K562 (cell line): ENCODE measurements at regions not wholly inside any gene's neighbourhood (a gene's known extent, or its start where the extent isn't known, plus 50 kb on each side); places are given as distances from the start of the nearest gene placed in this dataset.

Experiments
- ATAC-seq: fragments of 200-7000 bp; cut with Tn5 transposase; 3 replicates; pipeline ENCODE4 v1.9.1; 2020; ENCODE audit warnings: moderate library complexity
- BruUV-seq: library from RNA; stranded (reverse); fragments of 400-500 nt; replicated peaks from 2 replicates; lab custom pipeline; 2021; lab: Mats Ljungman, UMichigan
- CTCF ChIA-PET: fragments of 300-600 bp; formaldehyde crosslinking; extraction: SDS; loops from one replicate; lab custom pipeline; 2021; ENCODE audit warnings: low intra/inter-chr PET ratio; lab: Yijun Ruan, JAX
- POLR2A ChIA-PET: fragments of 300-600, 350-650 bp; sonication (Branson Sonifier 250); formaldehyde crosslinking; extraction: SDS; loops from one replicate; lab custom pipeline; 2021; ENCODE audit warnings: antibody characterized with exemption, inconsistent platforms; lab: Yijun Ruan, JAX
- DNase-seq, 4 experiments: peaks; one replicate each; pipeline versions ENCODE4 v3.0.0 to v3.0.0-alpha.2; 2011 to 2018; ENCODE audit warnings: low spot score in 3 of 4, mixed read lengths in 3 of 4; ENCODE audit errors: extremely low read depth in 1 of 4
- FAIRE-seq: peaks from 2 replicates; lab custom pipeline; 2011; peaks lifted over from hg19 to GRCh38; lab: Jason Lieb, UNC
- H2AFZ ChIP-seq: 2 replicates; pipeline ENCODE4 v1.6.0; 2011; ENCODE audit warnings: low read depth, low read length, control low read depth, inconsistent platforms
- H3K27ac ChIP-seq: fragments of 200-600 bp; 3 replicates; pipeline ENCODE4 v1.8.0; 2011; ENCODE audit warnings: low read depth, mild to moderate bottlenecking, control low read depth, inconsistent platforms, low read length, moderate library complexity, mixed read lengths; ENCODE audit errors: extremely low read depth
- H3K27me3 ChIP-seq, 2 experiments: fragments of 300-600 bp in 1 of 2; 2 replicates in 1 of 2; 3 replicates in 1 of 2; pipeline versions ENCODE4 v1.6.0 to v1.8.0; 2011; ENCODE audit warnings: inconsistent platforms in 2 of 2, low read length in 2 of 2, mild to moderate bottlenecking in 1 of 2, mixed read lengths in 1 of 2, moderate library complexity in 1 of 2; ENCODE audit not compliant: control insufficient read depth in 2 of 2, insufficient read depth in 2 of 2
- H3K36me3 ChIP-seq: fragments of 300-600 bp; 3 replicates; pipeline ENCODE4 v1.8.0; 2011; ENCODE audit warnings: mild to moderate bottlenecking, low read length, inconsistent platforms; ENCODE audit not compliant: control insufficient read depth, insufficient read depth
- H3K4me1 ChIP-seq, 2 experiments: fragments of 200-600 bp in 1 of 2; replicated peaks in 1 of 2; 2 replicates in 1 of 2; 3 replicates in 1 of 2; pipeline versions ENCODE4 v1.5.1 to v1.8.0; 2011; ENCODE audit warnings: inconsistent platforms in 2 of 2, low read length in 2 of 2, mild to moderate bottlenecking in 1 of 2, mixed read lengths in 1 of 2, moderate library complexity in 1 of 2; ENCODE audit not compliant: control insufficient read depth in 2 of 2, insufficient read depth in 2 of 2
- H3K4me2 ChIP-seq: 2 replicates; pipeline ENCODE4 v1.6.1; 2011; ENCODE audit warnings: low read length, control low read depth, inconsistent platforms, mixed read lengths; ENCODE audit not compliant: insufficient read depth
- H3K4me3 ChIP-seq: fragments of 200-600 bp; sonication (generic), shearing (Covaris generic); 2 replicates; pipeline ENCODE4 v1.5.1; 2016; ENCODE audit warnings: control low read depth, inconsistent platforms
- H3K79me2 ChIP-seq: fragments of 200-600 bp; 3 replicates; pipeline ENCODE4 v1.8.0; 2011; ENCODE audit warnings: low read length, inconsistent platforms; ENCODE audit not compliant: control insufficient read depth, insufficient read depth
- H3K9ac ChIP-seq, 2 experiments: 2 replicates each; pipeline versions ENCODE4 v1.6.0 to v1.6.1; 2011; ENCODE audit warnings: low read depth in 2 of 2, low read length in 2 of 2, control low read depth in 1 of 2, inconsistent platforms in 1 of 2, mild to moderate bottlenecking in 1 of 2, mixed read lengths in 1 of 2; ENCODE audit not compliant: insufficient read depth in 1 of 2
- H3K9me1 ChIP-seq: one replicate; pipeline ENCODE4 v1.6.0; 2011; ENCODE audit warnings: inconsistent platforms, mild to moderate bottlenecking, low read length, moderate library complexity; ENCODE audit not compliant: control insufficient read depth, insufficient read depth
- H3K9me3 ChIP-seq: replicated peaks from 2 replicates; pipeline ENCODE4 v1.5.1; 2011; ENCODE audit warnings: low read depth, low read length, inconsistent platforms; ENCODE audit not compliant: control insufficient read depth, insufficient read depth
- H4K20me1 ChIP-seq: replicated peaks from 2 replicates; pipeline ENCODE4 v1.6.1; 2011; ENCODE audit warnings: low read length, inconsistent platforms, mixed read lengths; ENCODE audit not compliant: control insufficient read depth, insufficient read depth
- ADNP ChIP-seq: fragments of 200-800 bp; sonication (Bioruptor generic); IDR thresholded peaks from 2 replicates; pipeline ENCODE4 v1.6.1; 2016; ENCODE audit warnings: missing genetic modification characterization, missing compliant biosample characterization
- CREB1 ChIP-seq, 2 experiments: sonication (generic) in 1 of 2; formaldehyde crosslinking in 1 of 2; IDR thresholded peaks; 2 replicates each; pipeline versions ENCODE4 v1.6.1 to v1.8.0; 2012 to 2022; ENCODE audit warnings: inconsistent platforms in 1 of 2, mild to moderate bottlenecking in 1 of 2, missing genetic modification reagents in 1 of 2, moderate library complexity in 1 of 2
- EZH2 ChIP-seq: IDR thresholded peaks from 2 replicates; pipeline ENCODE4 v1.6.1; 2012; ENCODE audit warnings: low read depth, mild to moderate bottlenecking, inconsistent platforms, low read length, borderline replicate concordance
- FIP1L1 ChIP-seq: fragments of 200-400 bp; formaldehyde crosslinking; IDR thresholded peaks from 2 replicates; pipeline ENCODE4 v1.6.1; 2018; ENCODE audit warnings: mild to moderate bottlenecking, low read depth, low read length; ENCODE audit not compliant: poor library complexity, severe bottlenecking
- HDAC6 ChIP-seq: IDR thresholded peaks from 2 replicates; pipeline ENCODE4 v1.6.1; 2012; ENCODE audit warnings: low read depth, mild to moderate bottlenecking, control low read depth, inconsistent platforms, low read length, moderate library complexity
- HOMEZ ChIP-seq: fragments of 250-450 bp; sonication (Bioruptor Pico); IDR thresholded peaks from 2 replicates; pipeline ENCODE4 v1.4.0; 2020; ENCODE audit warnings: mild to moderate bottlenecking, moderate library complexity
- RBM39 ChIP-seq: fragments of 200-400 bp; formaldehyde crosslinking; optimal IDR thresholded peaks from 2 replicates; pipeline ENCODE3; 2018; ENCODE audit warnings: low read depth, low read length
- SOX6 ChIP-seq: fragments of 450-650 bp; IDR thresholded peaks from 2 replicates; pipeline ENCODE4 v1.6.1; 2014; ENCODE audit warnings: mild to moderate bottlenecking
- ZBTB8A ChIP-seq: fragments of 450-650 bp; IDR thresholded peaks from 2 replicates; pipeline ENCODE4 v1.6.1; 2018; ENCODE audit warnings: mild to moderate bottlenecking, moderate library complexity; ENCODE audit not compliant: partially characterized antibody
- ZC3H11A ChIP-seq: IDR thresholded peaks from 2 replicates; pipeline ENCODE4 v1.6.1; 2012; ENCODE audit warnings: low read depth, low read length, improper control_type of control experiment
- ZFP30 ChIP-seq: fragments of 250-450 bp; sonication (Bioruptor Pico); IDR thresholded peaks from 2 replicates; pipeline ENCODE4 v1.8.0; 2022; ENCODE audit warnings: moderate library complexity, mild to moderate bottlenecking, inconsistent platforms, borderline replicate concordance
- ZFX ChIP-seq: sonication (generic); formaldehyde crosslinking; IDR thresholded peaks from 2 replicates; pipeline ENCODE4 v1.8.0; 2022; ENCODE audit warnings: mild to moderate bottlenecking, missing genetic modification reagents, moderate library complexity
- in situ Hi-C: fragments of 300-500 bp; cut with MboI; formaldehyde crosslinking; loops from 4 replicates; pipeline ENCODE4 v1.15.0; 2018; ENCODE audit warnings: inconsistent platforms, mixed read lengths
- intact Hi-C: fragments of 100-400 bp; cut with micrococcal nuclease; formaldehyde crosslinking; loops from 2 replicates; pipeline ENCODE4 v1.14.2; 2022
- TF ChIP-seq, protein P1 (sequence below): fragments of 450-650 bp; formaldehyde crosslinking; conservative IDR thresholded peaks from 2 replicates; pipeline ENCODE4 v1.4.0; 2022; ENCODE audit warnings: mild to moderate bottlenecking, missing genetic modification characterization
- TF ChIP-seq, protein P2 (sequence below), 2 experiments: fragments of 450-650 bp in 1 of 2; sonication (generic) in 1 of 2; formaldehyde crosslinking in 1 of 2; IDR thresholded peaks in 1 of 2; conservative IDR thresholded peaks in 1 of 2; 2 replicates each; pipeline versions ENCODE4 v1.6.1 to v1.8.1; 2016 to 2023; ENCODE audit warnings: mild to moderate bottlenecking in 2 of 2, moderate library complexity in 2 of 2, inconsistent platforms in 1 of 2, missing genetic modification reagents in 1 of 2
- TF ChIP-seq, protein P3 (sequence below), 2 experiments: fragments of 450-650 bp; IDR thresholded peaks; 2 replicates each; pipeline ENCODE4 v1.6.1; 2018; ENCODE audit warnings: mild to moderate bottlenecking in 2 of 2, low read depth in 1 of 2; ENCODE audit not compliant: partially characterized antibody in 2 of 2

DNA sequence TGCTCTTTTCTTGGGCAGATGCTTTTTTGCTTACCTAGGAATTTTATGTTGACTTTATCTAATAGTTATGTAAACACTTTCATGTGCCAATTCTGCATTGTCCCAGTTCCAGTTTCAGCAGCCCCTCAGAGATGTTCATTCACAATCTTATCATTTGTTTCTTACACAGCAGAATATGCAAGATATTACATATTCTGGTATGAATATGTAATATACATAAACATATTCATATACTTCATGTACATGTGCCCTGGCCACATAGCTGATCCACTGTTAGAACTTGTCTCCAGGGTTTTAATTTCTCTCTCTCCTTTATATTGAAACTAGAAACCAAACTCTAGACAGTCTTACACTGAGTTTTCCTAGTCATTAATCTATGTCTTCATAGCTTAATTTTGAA lies 90.2 kb upstream of the PARP8 start:
- Histone ChIP-seq H3K4me1 (no peaks in the 10 kb centered on the region), H3K4me3 (no peak overlapping the region), H3K9ac (no peak overlapping the region), H2AFZ (no peak overlapping the region), H4K20me1 (no peaks in the 10 kb centered on the region), H3K27me3 (no peaks in the 10 kb centered on the region), H3K79me2 (no peaks in the 10 kb centered on the region), H3K4me2 (no peak overlapping the region), H3K36me3 (no peaks in the 10 kb centered on the region), H3K27ac (no peak overlapping the region), H3K9me3 (peaks cover 2% of the 10 kb centered on the region; the same call in 1 of the 2 replicates), H3K9me1 (no peaks in the 10 kb centered on the region)
- CTCF ChIA-PET = no interaction called here
- in situ Hi-C loops (no loop called here), intact Hi-C loops (no loop called here)
- no peak for DNase-seq
- no peak for FAIRE-seq
- no TSS peak for BruUV-seq
- POLR2A ChIA-PET = no interaction called here
- no peak for ATAC-seq
- TF ChIP-seq HDAC6 = no peak
- no peak for TF ChIP-seq HOMEZ (CRISPR knock-in tag)
- TF ChIP-seq FIP1L1 = no peak
- TF ChIP-seq SOX6 = no peak
- TF ChIP-seq RBM39 = no peak
- no peak for TF ChIP-seq CREB1 (IDR thresholded peaks at IDR 0.05)
- no peak for TF ChIP-seq CREB1 (CRISPR knock-in tag; IDR thresholded peaks at IDR 0.05)
- TF ChIP-seq, protein P1, sequence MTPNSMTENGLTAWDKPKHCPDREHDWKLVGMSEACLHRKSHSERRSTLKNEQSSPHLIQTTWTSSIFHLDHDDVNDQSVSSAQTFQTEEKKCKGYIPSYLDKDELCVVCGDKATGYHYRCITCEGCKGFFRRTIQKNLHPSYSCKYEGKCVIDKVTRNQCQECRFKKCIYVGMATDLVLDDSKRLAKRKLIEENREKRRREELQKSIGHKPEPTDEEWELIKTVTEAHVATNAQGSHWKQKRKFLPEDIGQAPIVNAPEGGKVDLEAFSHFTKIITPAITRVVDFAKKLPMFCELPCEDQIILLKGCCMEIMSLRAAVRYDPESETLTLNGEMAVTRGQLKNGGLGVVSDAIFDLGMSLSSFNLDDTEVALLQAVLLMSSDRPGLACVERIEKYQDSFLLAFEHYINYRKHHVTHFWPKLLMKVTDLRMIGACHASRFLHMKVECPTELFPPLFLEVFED (CRISPR knock-in tag) = no peak
- TF ChIP-seq ZFP30 = no peak
- TF ChIP-seq ZC3H11A = no peak
- TF ChIP-seq, protein P2, sequence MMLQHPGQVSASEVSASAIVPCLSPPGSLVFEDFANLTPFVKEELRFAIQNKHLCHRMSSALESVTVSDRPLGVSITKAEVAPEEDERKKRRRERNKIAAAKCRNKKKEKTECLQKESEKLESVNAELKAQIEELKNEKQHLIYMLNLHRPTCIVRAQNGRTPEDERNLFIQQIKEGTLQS (IDR thresholded peaks at IDR 0.05) = no peak
- TF ChIP-seq, protein P2 (CRISPR knock-in tag; conservative IDR thresholded peaks at IDR 0.05) = no peak
- no peak for TF ChIP-seq EZH2
- TF ChIP-seq ZBTB8A = no peak
- TF ChIP-seq, protein P3, sequence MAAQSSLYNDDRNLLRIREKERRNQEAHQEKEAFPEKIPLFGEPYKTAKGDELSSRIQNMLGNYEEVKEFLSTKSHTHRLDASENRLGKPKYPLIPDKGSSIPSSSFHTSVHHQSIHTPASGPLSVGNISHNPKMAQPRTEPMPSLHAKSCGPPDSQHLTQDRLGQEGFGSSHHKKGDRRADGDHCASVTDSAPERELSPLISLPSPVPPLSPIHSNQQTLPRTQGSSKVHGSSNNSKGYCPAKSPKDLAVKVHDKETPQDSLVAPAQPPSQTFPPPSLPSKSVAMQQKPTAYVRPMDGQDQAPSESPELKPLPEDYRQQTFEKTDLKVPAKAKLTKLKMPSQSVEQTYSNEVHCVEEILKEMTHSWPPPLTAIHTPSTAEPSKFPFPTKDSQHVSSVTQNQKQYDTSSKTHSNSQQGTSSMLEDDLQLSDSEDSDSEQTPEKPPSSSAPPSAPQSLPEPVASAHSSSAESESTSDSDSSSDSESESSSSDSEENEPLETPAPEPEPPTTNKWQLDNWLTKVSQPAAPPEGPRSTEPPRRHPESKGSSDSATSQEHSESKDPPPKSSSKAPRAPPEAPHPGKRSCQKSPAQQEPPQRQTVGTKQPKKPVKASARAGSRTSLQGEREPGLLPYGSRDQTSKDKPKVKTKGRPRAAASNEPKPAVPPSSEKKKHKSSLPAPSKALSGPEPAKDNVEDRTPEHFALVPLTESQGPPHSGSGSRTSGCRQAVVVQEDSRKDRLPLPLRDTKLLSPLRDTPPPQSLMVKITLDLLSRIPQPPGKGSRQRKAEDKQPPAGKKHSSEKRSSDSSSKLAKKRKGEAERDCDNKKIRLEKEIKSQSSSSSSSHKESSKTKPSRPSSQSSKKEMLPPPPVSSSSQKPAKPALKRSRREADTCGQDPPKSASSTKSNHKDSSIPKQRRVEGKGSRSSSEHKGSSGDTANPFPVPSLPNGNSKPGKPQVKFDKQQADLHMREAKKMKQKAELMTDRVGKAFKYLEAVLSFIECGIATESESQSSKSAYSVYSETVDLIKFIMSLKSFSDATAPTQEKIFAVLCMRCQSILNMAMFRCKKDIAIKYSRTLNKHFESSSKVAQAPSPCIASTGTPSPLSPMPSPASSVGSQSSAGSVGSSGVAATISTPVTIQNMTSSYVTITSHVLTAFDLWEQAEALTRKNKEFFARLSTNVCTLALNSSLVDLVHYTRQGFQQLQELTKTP (IDR thresholded peaks at IDR 0.05; ENCODE audit: low read depth in 1 of 2, partially characterized antibody in 2 of 2) = no peak
- no peak for TF ChIP-seq ADNP
- no peak for TF ChIP-seq ZFX (CRISPR knock-in tag)
